Activated CD8-positive, alpha-beta T cell treated with anti-CD3 and anti-CD28 coated beads for 36 hours (primary cell): ENCODE measurements at regions not wholly inside any gene's neighbourhood (a gene's known extent, or its start where the extent isn't known, plus 50 kb on each side); places are given as distances from the start of the nearest gene placed in this dataset.

Source experiments
- ATAC-seq: fragments of 200-7000 bp; cut with Tn5 transposase; one replicate; pipeline ENCODE4 v1.10.0; 2021; ENCODE audit warnings: mild to moderate bottlenecking, moderate library complexity
- CTCF ChIA-PET: fragments of 350-600 bp; sonication (Branson Sonifier 250); formaldehyde crosslinking; loops from one replicate; lab custom pipeline; 2021; ENCODE audit warnings: antibody characterized with exemption; lab: Charles Lee
- POLR2A ChIA-PET: fragments of 350-600 bp; sonication (Branson Sonifier 250); formaldehyde crosslinking; loops from one replicate; lab custom pipeline; 2021; ENCODE audit warnings: antibody characterized with exemption; lab: Charles Lee
- DNase-seq: peaks from one replicate; pipeline ENCODE4 v3.0.0-alpha.2; 2020
- H3K27ac Mint-ChIP-seq: one replicate; pipeline ENCODE4 v1.8.0; 2021; ENCODE audit warnings: mild to moderate bottlenecking, mixed read lengths
- H3K27me3 Mint-ChIP-seq: one replicate; pipeline ENCODE4 v1.8.0; 2021; ENCODE audit warnings: mixed read lengths
- H3K36me3 Mint-ChIP-seq: one replicate; pipeline ENCODE4 v1.8.0; 2021; ENCODE audit warnings: low read depth, mixed read lengths
- H3K4me1 Mint-ChIP-seq: one replicate; pipeline ENCODE4 v1.8.0; 2021; ENCODE audit warnings: low read depth, mixed read lengths
- H3K4me3 Mint-ChIP-seq: one replicate; pipeline ENCODE4 v1.8.0; 2021; ENCODE audit warnings: mild to moderate bottlenecking, moderate library complexity, mixed read lengths
- H3K9me3 Mint-ChIP-seq: one replicate; pipeline ENCODE4 v1.8.0; 2021; ENCODE audit warnings: mixed read lengths
- intact Hi-C: fragments of 100-400 bp; cut with micrococcal nuclease; formaldehyde crosslinking; loops from one replicate; pipeline ENCODE4 v1.10.0; 2022
- TF ChIP-seq, protein P1 (sequence below): fragments of 200-600 bp; IDR thresholded peaks from one replicate; pipeline ENCODE4 v1.8.0; 2022; ENCODE audit warnings: antibody characterized with exemption, mild to moderate bottlenecking

DNA sequence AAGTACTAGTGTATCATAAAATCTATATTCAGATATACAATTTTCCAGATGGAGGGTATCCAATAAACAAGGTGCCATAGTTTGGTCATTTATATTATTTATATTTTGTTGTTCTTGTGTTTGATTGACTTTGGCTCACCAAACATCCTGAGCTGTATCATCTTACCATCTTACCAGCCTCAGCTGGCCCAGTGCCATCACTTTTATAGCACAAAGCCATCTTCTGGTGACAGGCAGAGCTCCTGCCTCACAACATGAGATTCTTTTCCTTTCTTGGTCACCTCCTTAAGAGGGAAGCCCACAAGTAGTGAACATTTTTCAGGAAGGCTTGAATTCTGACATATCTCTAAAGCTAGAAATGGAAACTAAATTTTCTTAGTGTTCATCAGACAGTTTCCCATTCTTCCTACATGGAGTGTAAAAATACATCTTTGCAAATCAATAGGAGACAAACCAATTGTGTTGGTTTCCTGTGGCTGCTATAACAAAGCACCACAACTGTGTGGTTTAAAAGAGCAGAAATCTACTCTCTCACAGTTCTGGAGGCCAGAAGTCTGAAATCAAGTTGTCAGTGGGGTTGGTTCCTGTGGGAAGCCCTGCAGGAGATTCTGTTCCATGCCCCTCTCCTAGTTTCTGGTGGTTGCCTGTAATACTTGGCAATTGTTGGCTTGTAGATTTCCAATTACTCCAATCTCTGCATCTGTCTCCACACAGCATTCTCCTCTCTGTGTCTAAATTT, 341.8 kb downstream of the MAN2A1 start:
- POLR2A ChIA-PET = no interaction called here
- TF ChIP-seq, protein P1, sequence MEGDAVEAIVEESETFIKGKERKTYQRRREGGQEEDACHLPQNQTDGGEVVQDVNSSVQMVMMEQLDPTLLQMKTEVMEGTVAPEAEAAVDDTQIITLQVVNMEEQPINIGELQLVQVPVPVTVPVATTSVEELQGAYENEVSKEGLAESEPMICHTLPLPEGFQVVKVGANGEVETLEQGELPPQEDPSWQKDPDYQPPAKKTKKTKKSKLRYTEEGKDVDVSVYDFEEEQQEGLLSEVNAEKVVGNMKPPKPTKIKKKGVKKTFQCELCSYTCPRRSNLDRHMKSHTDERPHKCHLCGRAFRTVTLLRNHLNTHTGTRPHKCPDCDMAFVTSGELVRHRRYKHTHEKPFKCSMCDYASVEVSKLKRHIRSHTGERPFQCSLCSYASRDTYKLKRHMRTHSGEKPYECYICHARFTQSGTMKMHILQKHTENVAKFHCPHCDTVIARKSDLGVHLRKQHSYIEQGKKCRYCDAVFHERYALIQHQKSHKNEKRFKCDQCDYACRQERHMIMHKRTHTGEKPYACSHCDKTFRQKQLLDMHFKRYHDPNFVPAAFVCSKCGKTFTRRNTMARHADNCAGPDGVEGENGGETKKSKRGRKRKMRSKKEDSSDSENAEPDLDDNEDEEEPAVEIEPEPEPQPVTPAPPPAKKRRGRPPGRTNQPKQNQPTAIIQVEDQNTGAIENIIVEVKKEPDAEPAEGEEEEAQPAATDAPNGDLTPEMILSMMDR = no peak
- Mint-ChIP-seq H3K36me3 (no peaks in the 10 kb centered on the region), H3K27ac (no peak overlapping the region), H3K27me3 (no peaks in the 10 kb centered on the region), H3K9me3 (peaks cover 3% of the 10 kb centered on the region), H3K4me3 (no peak overlapping the region), H3K4me1 (peaks cover 21% of the 10 kb centered on the region)
- DNase-seq (peak; percentile 7), ATAC-seq (no peak)
- intact Hi-C loops = no loop called here
- CTCF ChIA-PET = interaction anchor here (0.8 kb wide), 1 partner anchor 17 kb away, joined by 3 read pairs; no protein-coding TSS in a partner anchor

DNA sequence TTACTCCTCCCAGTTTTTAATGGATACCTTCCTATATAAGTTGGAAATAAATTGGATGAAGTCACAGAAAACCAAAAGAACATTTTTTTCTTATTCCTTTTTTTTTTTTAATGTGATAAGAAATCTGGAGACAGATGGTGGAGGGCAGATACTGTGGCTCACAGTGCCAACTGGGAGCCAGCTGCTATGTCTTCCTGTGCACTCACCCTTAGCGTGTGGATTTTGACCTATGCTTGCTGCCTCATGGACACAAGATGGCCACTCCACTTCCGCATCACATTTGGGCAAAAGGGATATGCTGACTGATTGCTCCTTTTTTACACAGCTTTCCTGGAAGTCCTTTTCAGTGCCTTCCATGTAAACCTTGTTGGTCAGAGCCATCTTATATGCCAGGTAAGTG, 342.6 kb downstream of the MAN2A1 start:
- Mint-ChIP-seq H3K4me1 (peaks cover 21% of the 10 kb centered on the region), H3K27me3 (no peaks in the 10 kb centered on the region), H3K27ac (no peak overlapping the region), H3K4me3 (no peak overlapping the region), H3K9me3 (no peaks in the 10 kb centered on the region), H3K36me3 (no peaks in the 10 kb centered on the region)
- ChIA-PET POLR2A (no interaction called here), CTCF (no interaction called here)
- TF ChIP-seq, protein P1 = no peak
- intact Hi-C loops = no loop called here
- no peak for DNase-seq
- ATAC-seq = no peak

DNA sequence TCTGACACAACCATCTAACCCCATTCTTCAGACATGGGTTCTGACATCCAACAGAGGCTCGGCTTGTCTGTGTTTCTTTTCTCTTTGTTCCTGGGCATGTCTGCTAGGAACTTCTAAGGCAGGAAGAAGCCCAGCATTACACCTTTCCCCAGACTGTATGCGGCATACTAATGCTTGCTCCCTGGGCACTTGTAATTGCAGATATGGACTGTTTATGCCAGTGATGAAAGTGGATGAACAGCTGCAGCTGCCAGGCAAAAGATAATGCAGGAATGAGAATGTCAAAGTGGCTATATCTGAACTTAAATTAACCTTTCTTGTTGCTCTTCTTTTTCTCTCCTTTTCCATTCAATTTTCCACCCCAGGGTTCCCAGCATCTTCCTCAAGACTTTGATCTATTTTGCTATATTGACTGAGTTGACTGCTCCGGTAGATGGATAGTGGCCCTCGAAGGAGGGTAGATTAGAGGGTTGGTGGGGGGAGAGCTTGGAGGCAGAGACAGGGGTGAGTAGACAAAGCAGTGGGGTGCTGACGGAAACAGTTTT, 344.4 kb downstream of the MAN2A1 start:
- CTCF ChIA-PET = no interaction called here
- TF ChIP-seq, protein P1 = no peak
- H3K27ac Mint-ChIP-seq = no peak overlapping the region
- H3K9me3 Mint-ChIP-seq = no peaks in the 10 kb centered on the region
- no peak overlapping the region for H3K4me3 Mint-ChIP-seq
- no peaks in the 10 kb centered on the region for H3K27me3 Mint-ChIP-seq
- intact Hi-C loops = no loop called here
- H3K4me1 Mint-ChIP-seq = peaks cover 13% of the 10 kb centered on the region
- DNase-seq = no peak
- POLR2A ChIA-PET = no interaction called here
- ATAC-seq = no peak
- no peaks in the 10 kb centered on the region for H3K36me3 Mint-ChIP-seq

DNA sequence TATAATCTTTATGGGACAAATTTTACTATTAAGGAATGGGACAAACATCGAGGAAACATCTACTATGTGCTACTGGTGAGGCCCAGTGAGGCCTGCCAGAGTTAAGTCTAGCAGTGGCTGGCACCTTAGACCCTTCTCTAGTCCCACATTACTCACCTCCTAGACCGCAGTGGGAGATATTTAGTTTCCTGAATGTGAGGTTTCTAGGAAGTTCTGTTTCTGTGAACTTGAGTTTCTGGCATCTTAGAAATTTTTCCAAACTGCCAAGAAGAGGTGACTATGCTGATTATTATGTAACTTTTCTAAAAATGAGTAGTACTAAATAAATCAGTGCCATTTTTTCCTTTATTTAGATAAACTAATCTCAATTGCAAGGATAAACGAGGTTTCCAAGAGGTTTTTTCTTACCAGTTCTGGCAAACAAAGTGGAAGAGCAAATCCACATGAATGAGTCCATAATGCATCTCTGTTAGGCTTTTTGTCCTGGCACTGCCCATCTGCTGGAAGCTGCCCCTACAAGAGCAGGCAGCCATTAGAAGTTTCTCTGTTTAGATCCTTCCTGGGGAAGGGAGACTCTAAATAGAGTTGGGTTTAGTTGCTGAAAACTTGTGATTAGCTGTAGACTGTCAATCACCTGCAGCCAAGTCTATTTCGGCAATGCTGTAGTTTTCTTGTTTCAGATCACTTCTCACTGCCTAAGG, 348.7 kb downstream of the MAN2A1 start:
- H3K4me1 Mint-ChIP-seq = peaks cover 5% of the 10 kb centered on the region
- H3K4me3 Mint-ChIP-seq = no peak overlapping the region
- TF ChIP-seq, protein P1 = no peak
- no peak for DNase-seq
- intact Hi-C loops = no loop called here
- H3K36me3 Mint-ChIP-seq = no peaks in the 10 kb centered on the region
- H3K9me3 Mint-ChIP-seq = peaks cover 11% of the 10 kb centered on the region
- H3K27ac Mint-ChIP-seq = no peak overlapping the region
- POLR2A ChIA-PET = no interaction called here
- no peak for ATAC-seq
- CTCF ChIA-PET = no interaction called here
- no peaks in the 10 kb centered on the region for H3K27me3 Mint-ChIP-seq

DNA sequence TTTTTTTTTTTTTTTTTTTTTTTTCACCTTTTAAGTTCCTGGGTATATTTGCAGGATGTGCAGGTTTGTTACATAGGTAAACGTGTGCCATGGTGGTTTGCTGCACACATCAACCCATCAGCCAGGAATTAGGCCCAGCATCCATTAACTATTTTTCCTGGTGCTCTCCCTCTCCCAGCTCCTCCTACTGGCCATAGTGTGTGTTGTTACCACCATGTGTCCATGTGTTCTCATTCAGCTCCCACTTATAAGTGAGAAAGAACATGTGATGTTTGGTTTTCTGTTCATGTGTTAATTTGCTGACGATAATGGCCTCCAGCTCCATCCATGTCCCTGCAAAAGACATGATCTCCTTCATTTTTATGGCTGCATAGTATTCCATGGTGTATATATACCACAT, 350.5 kb downstream of the MAN2A1 start:
- no peak overlapping the region for H3K4me3 Mint-ChIP-seq
- ChIA-PET POLR2A (interaction anchor here (0.6 kb wide), 1 partner anchor 293 kb away, joined by 3 read pairs; no protein-coding TSS in a partner anchor), CTCF (no interaction called here)
- ATAC-seq (no peak), DNase-seq (no peak)
- H3K36me3 Mint-ChIP-seq = peaks cover 1% of the 10 kb centered on the region
- TF ChIP-seq, protein P1 = no peak
- intact Hi-C loops = no loop called here
- peaks cover 22% of the 10 kb centered on the region for H3K9me3 Mint-ChIP-seq
- H3K27me3 Mint-ChIP-seq = no peaks in the 10 kb centered on the region
- H3K27ac Mint-ChIP-seq = no peak overlapping the region
- H3K4me1 Mint-ChIP-seq = peaks cover 5% of the 10 kb centered on the region
